DOHH2 (cell line): ENCODE measurements at regions not wholly inside any gene's neighbourhood (a gene's known extent, or its start where the extent isn't known, plus 50 kb on each side); places are given as distances from the start of the nearest gene placed in this dataset.

Experiments
- H3F3A ChIP-seq: fragments of 200-600 bp; sonication (generic), shearing (Covaris generic); 2 replicates; pipeline ENCODE4 v1.6.0; 2016; ENCODE audit warnings: antibody characterized with exemption, mild to moderate bottlenecking; ENCODE audit not compliant: control insufficient read depth, insufficient read depth
- H3K27ac ChIP-seq: fragments of 200-600 bp; sonication (generic); 2 replicates; pipeline ENCODE4 v1.5.1; 2014; ENCODE audit warnings: low read depth, mild to moderate bottlenecking, low read length, moderate library complexity
- H3K27me3 ChIP-seq: fragments of 200-600 bp; sonication (generic); 2 replicates; pipeline ENCODE4 v1.6.1; 2014; ENCODE audit warnings: mild to moderate bottlenecking, low read length, mixed read lengths; ENCODE audit not compliant: control insufficient read depth
- H3K36me3 ChIP-seq: fragments of 200-600 bp; sonication (generic); 2 replicates; pipeline ENCODE4 v1.6.1; 2014; ENCODE audit warnings: mild to moderate bottlenecking, low read length, moderate library complexity, mixed read lengths; ENCODE audit not compliant: control insufficient read depth
- H3K4me1 ChIP-seq: fragments of 200-600 bp; sonication (generic); 2 replicates; pipeline ENCODE4 v1.6.1; 2014; ENCODE audit warnings: mild to moderate bottlenecking, low read length, mixed read lengths; ENCODE audit not compliant: control insufficient read depth
- H3K4me2 ChIP-seq: fragments of 200-600 bp; sonication (generic); 2 replicates; pipeline ENCODE4 v1.6.0; 2014; ENCODE audit warnings: mild to moderate bottlenecking, low read length, moderate library complexity
- H3K4me3 ChIP-seq: fragments of 200-600 bp; sonication (generic); 2 replicates; pipeline ENCODE4 v1.5.1; 2014; ENCODE audit warnings: mild to moderate bottlenecking, low read length, mixed read lengths
- H3K79me2 ChIP-seq: fragments of 200-600 bp; sonication (generic); 2 replicates; pipeline ENCODE4 v1.6.1; 2014; ENCODE audit warnings: mild to moderate bottlenecking, low read length, mixed read lengths; ENCODE audit not compliant: control insufficient read depth
- H3K9me2 ChIP-seq: fragments of 200-600 bp; sonication (generic); replicated peaks from 2 replicates; pipeline ENCODE4 v1.6.1; 2014; ENCODE audit warnings: mild to moderate bottlenecking, low read length, mixed read lengths; ENCODE audit not compliant: control insufficient read depth
- H3K9me3 ChIP-seq: fragments of 200-600 bp; sonication (generic); 2 replicates; pipeline ENCODE4 v1.6.1; 2014; ENCODE audit warnings: antibody characterized with exemption, low read length, mixed read lengths; ENCODE audit not compliant: control insufficient read depth, insufficient read depth
- H4K20me1 ChIP-seq: fragments of 200-600 bp; sonication (generic); 2 replicates; pipeline ENCODE4 v1.6.0; 2014; ENCODE audit warnings: low read depth, mild to moderate bottlenecking, antibody characterized with exemption, low read length, moderate library complexity; ENCODE audit not compliant: control insufficient read depth, insufficient read depth
- CTCF ChIP-seq: fragments of 200-600 bp; sonication (generic); IDR thresholded peaks from one replicate; pipeline ENCODE4 v1.5.1; 2014; ENCODE audit warnings: antibody characterized with exemption, mild to moderate bottlenecking, low read depth, low read length; ENCODE audit not compliant: poor library complexity, severe bottlenecking
- EZH2phosphoT487 ChIP-seq: fragments of 200-600 bp; sonication (generic); IDR thresholded peaks from 2 replicates; pipeline ENCODE4 v1.6.1; 2017; ENCODE audit warnings: borderline replicate concordance, mild to moderate bottlenecking, antibody characterized with exemption, low read length, moderate library complexity, mixed read lengths

GRCh38 chrX:132277953-132278614 is 58.8 kb upstream of the RAP2C start:
- Histone ChIP-seq H3K4me3 (no peak overlapping the region), H3K36me3 (no peaks in the 10 kb centered on the region), H3K4me1 (no peaks in the 10 kb centered on the region), H3K79me2 (no peaks in the 10 kb centered on the region), H3K9me2 (no peaks in the 10 kb centered on the region), H3K27ac (no peak overlapping the region), H4K20me1 (no peaks in the 10 kb centered on the region), H3K4me2 (no peak overlapping the region), H3F3A (no peaks in the 10 kb centered on the region), H3K27me3 (no peaks in the 10 kb centered on the region), H3K9me3 (no peaks in the 10 kb centered on the region)
- TF ChIP-seq CTCF (no peak), EZH2phosphoT487 (no peak)

GRCh38 chrX:132272826-132273225 is 53.6 kb upstream of the RAP2C start:
- H3F3A ChIP-seq = no peaks in the 10 kb centered on the region
- no peaks in the 10 kb centered on the region for H4K20me1 ChIP-seq
- H3K27me3 ChIP-seq = no peaks in the 10 kb centered on the region
- no peaks in the 10 kb centered on the region for H3K9me3 ChIP-seq
- H3K36me3 ChIP-seq = no peaks in the 10 kb centered on the region
- H3K79me2 ChIP-seq = no peaks in the 10 kb centered on the region
- H3K4me3 ChIP-seq = no peak overlapping the region
- TF ChIP-seq EZH2phosphoT487 = no peak
- TF ChIP-seq CTCF = no peak
- no peaks in the 10 kb centered on the region for H3K9me2 ChIP-seq
- no peaks in the 10 kb centered on the region for H3K4me1 ChIP-seq
- H3K27ac ChIP-seq = no peak overlapping the region
- H3K4me2 ChIP-seq = no peak overlapping the region

GRCh38 chrX:132271311-132271778 is 52.1 kb upstream of the RAP2C start:
- no peak for TF ChIP-seq CTCF
- no peak for TF ChIP-seq EZH2phosphoT487
- H3K79me2 ChIP-seq = no peaks in the 10 kb centered on the region
- H3K9me3 ChIP-seq = no peaks in the 10 kb centered on the region
- H3F3A ChIP-seq = no peaks in the 10 kb centered on the region
- no peaks in the 10 kb centered on the region for H3K4me1 ChIP-seq
- H3K27ac ChIP-seq = no peak overlapping the region
- no peaks in the 10 kb centered on the region for H3K36me3 ChIP-seq
- H3K4me2 ChIP-seq = no peak overlapping the region
- H3K4me3 ChIP-seq = no peak overlapping the region
- H4K20me1 ChIP-seq = no peaks in the 10 kb centered on the region
- no peaks in the 10 kb centered on the region for H3K9me2 ChIP-seq
- no peaks in the 10 kb centered on the region for H3K27me3 ChIP-seq
